ENCODE measurements at regions not wholly inside any gene's neighbourhood (a gene's known extent, or its start where the extent isn't known, plus 50 kb on each side); places are given as distances from the start of the nearest gene placed in this dataset.

DNA sequence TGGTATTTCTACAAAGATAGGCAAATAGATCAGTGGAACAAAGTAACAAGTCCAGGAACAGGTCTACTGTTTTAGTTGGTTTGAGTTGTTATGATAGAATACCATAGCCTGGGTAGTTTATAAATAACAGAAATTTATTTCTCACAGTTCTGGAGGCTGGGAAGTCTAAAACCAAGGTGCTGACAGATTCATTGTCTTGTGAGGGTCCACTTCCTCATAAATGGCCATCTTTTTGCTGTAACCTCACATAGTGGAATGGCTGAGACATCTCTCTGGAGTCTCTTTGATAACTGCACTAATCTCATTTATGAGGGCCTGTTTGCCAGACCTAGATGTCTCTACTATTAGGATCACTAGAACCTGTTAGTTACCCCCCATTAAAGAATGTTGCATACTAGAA, 152.3 kb upstream of the MYRIP start:
- no peak for TF ChIP-seq CTCF (IDR thresholded peaks at IDR 0.05; ENCODE audit: low read depth, low read length)
- H3K4me3 ChIP-seq (ENCODE audit: low read depth, low read length), result no peak overlapping the region

GRCh38 chr3:39657775-39658174, 151.6 kb upstream of the MYRIP start:
- H3K4me3 ChIP-seq (ENCODE audit: low read depth, low read length), result no peak overlapping the region
- no peak for TF ChIP-seq CTCF (IDR thresholded peaks at IDR 0.05; ENCODE audit: low read depth, low read length)

- H3K4me3 ChIP-seq (ENCODE audit: low read depth, low read length), result no peak overlapping the region
- TF ChIP-seq CTCF (IDR thresholded peaks at IDR 0.05; ENCODE audit: low read depth, low read length), result no peak
Observed at GRCh38 chr3:39664931-39665330, 144.5 kb upstream of the MYRIP start.

- no peak for TF ChIP-seq CTCF (IDR thresholded peaks at IDR 0.05; ENCODE audit: low read depth, low read length)
- no peak overlapping the region for H3K4me3 ChIP-seq (ENCODE audit: low read depth, low read length)
Observed at GRCh38 chr3:39665441-39665840, 144.0 kb upstream of the MYRIP start.

GRCh38 chr3:39668420-39668819, 141.0 kb upstream of the MYRIP start:
- peak; percentile 64 for TF ChIP-seq CTCF (IDR thresholded peaks at IDR 0.05; ENCODE audit: low read depth, low read length)
- no peak overlapping the region for H3K4me3 ChIP-seq (ENCODE audit: low read depth, low read length)

GRCh38 chr3:39671116-39671515, 138.3 kb upstream of the MYRIP start:
- H3K4me3 ChIP-seq (ENCODE audit: low read depth, low read length), result no peak overlapping the region
- no peak for TF ChIP-seq CTCF (IDR thresholded peaks at IDR 0.05; ENCODE audit: low read depth, low read length)

DNA sequence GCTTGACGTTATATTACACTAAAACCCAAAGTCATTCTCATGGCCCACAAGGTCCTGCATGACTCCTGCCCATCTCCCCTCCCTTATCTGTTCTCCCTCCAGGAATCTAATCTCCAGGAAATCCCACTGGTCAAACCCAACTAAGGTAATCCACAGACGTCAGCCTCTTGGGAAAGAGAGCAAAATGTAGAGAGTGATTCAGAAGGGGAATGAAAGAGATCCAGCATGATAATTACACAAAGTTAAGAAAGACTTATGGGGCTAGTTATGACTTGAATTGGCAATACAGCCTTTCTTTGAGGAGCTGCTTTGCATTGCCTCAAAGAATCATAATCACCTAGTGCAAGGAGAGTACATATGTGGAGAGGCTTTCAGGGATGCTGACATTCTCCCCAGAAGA, 137.8 kb upstream of the MYRIP start:
- no peak overlapping the region for H3K4me3 ChIP-seq (ENCODE audit: low read depth, low read length)
- TF ChIP-seq CTCF (IDR thresholded peaks at IDR 0.05; ENCODE audit: low read depth, low read length), result no peak
